GM18499 (cell line): ENCODE measurements at regions not wholly inside any gene's neighbourhood (a gene's known extent, or its start where the extent isn't known, plus 50 kb on each side); places are given as distances from the start of the nearest gene placed in this dataset.
"Not testable (repeated sequence)": the region's sequence is repeated elsewhere in the genome, so short reads cannot be mapped to it uniquely, and the experiment has no call there.

ENCODE experiments used
- ATAC-seq: cut with Tn5 transposase; IDR thresholded peaks from one replicate; pipeline ENCODE4 v1.9.1; 2021; ENCODE audit warnings: moderate number of reproducible peaks; ENCODE audit not compliant: insufficient read depth, unreplicated experiment

DNA sequence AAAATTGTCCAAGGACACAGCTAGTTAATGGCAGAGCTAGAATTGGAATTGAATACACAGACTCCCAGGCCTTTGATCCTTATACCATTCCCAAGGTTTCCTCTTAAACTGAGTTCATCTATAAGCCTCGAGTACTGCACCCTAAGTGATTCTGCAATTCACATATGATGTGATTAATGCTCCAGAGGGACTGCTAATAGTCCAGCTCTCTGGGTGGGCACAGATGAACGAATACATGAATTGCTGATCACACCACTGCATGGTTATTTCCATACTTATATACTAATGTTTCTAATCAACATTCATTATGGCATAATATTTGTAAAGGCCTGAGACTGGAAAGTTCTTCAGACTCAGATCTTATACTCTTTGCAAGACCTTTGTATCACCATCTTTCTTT is 101.8 kb downstream of the NUFIP1 start:
- ATAC-seq, result no peak

DNA sequence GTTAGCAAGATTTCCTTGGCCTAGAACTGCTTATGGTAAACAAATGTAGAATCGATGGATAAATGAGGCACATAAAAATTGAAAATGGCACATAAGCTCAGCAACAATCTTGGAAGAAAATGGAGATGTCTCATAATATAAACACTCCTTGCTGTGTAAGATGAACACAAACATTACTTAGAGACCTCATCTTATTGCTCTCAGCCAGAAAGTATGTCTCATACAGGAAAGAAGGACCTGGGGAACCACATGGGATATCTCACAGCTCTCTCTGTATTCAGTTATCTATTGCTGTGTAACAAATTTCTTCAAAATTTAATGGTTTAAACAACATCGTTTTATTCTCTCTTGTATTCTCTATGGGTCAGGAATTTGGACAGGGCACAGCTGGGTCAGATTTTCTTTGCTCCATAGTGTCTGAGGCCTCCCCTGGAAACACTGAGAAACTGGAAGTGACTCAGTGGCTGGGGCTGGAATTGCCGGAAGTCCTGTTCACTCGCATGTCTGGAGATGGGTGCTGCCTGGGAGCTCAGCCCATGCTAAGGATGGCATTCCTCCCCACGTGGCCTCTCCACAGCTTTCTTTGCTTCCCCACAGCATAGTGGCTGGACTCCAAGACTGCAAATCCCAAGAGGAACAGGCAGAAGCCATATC is 105.1 kb downstream of the NUFIP1 start:
- no peak for ATAC-seq

DNA sequence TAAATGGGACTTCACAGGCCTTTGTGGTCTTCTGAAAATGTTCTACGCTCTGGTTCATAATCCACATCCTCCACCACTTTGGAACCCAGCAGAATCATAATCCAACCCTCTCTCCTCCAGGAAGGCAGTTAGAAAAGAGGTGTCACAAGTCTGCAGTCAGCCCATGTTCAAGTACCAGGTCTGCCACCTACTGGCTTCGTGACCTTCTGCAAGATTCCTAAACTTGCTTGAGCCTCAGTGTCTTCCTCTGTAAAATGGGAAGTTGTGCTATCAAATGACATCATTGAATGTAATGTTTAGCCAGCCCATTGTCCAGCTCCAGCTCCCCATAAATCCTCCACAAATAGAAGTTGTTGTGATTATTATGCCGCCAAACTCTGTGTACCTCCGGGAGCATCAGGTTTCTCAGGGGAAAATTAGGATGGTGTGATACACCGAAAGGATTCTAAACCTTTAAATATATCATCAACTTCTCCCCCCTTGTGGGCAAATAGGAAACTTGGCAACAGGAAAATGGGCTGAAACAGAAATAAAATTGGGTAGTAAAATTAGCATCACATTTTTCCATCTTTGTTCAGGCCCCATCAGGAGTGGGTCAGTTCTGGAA is 109.7 kb downstream of the NUFIP1 start:
- ATAC-seq, result no peak

DNA sequence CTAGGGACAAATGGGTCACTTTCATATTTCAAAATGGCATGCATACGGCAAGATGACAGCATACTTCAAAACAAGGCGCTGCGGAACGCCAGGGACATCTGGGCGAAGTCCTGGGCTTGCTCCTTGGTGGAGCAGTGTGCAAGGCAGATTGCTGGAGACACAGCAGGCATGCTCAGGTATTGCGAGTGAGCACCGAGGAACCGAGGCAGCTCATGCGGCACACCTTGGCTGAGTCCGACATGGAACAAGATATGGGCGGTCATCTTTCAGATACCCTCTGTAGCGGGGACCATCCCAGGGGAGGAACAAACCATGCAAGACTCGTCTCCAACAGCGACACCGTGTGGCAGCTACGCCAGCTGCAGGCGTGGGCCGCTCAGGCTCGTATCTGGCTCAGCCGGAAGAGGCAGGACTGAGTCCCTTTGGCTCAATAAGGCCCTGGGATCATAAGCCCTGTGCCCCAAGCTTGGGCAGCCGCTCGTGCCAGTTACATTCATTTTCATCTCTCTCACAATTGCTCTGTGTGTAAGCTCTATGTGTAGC is 112.4 kb downstream of the NUFIP1 start:
- no peak for ATAC-seq

DNA sequence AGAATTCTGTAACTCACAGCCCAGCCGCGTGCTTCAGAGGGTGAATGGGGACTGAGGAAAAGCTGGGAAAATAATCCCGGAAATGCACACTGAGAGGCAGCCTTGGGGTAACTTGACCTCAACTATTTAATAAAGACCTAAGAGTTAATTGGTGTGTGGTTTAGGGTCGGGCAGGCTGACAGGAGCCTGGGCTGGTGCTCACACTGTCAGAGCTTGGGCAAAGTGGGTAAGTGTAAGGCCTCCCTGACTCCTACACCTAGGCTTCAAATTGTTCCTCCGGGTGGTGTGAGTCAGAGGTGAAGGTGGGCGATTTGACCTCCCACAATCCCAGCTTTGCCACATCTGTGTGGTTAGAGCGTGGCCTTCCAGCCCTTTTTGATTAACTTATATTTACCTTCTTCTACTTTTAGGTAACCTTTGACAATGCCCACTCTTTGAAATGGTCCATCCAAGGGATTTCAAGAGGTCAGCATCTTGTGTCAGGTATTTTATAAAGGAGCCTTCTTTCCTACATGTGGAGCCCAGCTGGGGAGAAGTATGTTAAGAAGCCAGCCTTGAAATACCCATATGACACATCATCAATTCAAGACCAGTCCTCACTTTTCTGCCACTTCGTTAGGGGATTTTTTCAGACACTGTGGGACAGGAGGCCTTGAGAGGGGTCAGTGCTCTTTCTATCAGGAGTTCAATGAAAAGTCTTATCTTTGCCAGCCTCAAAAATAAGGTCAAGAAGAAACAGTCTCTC is 114.2 kb downstream of the NUFIP1 start:
- ATAC-seq, result no peak

DNA sequence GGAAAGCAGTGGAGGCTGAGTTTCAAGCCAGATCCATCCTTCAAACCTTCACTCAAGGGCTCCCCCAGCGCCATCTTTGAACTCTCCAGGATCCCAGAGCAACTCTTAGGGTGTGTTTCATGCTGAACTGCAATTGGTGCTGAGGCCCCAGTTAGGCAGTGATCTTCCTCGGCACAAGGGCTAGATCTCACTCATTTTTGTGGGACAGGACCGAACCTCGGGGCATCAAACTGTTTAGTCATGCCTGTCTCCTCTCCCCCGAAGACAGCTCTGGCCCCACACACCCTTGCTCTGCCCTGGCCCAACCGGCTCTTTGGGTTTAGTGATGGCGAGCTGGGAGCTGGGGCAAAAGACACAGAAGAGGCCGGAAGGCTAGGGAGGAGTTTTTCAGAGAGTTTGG is 115.1 kb downstream of the NUFIP1 start:
- no peak for ATAC-seq

DNA sequence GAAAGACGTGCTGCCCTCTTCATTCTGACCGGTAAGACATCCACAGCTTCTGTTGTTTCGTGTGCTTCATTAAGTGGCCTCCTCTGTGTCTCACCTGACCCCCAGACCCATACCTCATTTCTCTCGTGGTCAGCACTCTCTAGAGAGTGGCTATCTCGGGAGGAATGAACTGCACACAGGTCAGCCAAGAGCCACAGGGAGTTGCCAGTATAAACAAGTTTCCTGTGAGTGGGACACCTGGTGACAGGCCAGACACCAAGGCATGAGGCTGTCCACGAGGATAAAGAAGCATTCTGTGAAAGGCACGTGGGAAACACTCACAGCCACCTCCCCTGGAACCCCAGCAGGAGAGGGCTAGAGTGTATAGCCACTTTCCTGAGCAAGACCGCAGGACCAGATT is 115.8 kb downstream of the NUFIP1 start:
- ATAC-seq, result no peak

DNA sequence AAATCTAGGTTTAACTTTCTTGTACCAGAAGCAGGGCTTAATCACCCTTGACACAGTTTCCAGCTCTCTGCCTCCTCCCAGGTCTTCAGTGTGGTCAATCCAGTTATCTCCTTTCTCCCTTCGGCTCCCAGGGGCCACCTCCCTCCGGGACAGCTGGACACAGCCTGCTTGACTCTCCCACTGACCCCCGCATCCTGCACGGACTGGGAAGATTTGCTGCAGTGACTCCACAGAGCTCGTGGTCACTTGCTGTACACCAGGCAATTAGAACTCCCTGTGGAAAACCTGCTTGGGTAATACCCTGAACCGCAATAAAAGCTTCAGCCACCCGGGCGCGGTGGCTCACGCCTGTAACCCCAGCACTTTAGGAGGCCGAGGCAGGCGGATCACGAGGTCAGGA is 116.5 kb downstream of the NUFIP1 start:
- ATAC-seq, result no peak

DNA sequence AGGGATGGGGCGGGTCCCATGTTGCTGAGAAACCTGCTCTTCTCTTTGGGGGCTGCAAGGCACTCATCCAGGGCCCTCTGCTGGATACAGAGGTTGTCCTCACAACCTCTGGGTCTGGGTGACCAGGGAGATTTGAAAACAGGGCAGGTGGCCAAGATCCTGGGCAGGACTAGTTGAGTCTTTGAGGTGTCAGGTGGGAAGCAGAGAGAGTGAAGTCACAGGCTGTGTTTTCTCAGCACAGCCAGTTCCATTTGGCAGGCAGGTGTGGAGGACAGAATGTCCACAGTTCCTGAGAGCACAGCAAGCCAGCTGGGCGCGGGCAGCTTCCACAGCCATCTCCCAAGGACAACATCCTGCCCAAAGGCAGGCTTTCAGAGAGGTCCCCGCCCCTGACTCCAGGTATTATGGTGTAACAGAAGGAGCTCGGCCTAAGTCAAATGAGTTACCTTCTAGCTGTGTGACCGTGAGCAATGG is 118.8 kb downstream of the NUFIP1 start:
- no peak for ATAC-seq

DNA sequence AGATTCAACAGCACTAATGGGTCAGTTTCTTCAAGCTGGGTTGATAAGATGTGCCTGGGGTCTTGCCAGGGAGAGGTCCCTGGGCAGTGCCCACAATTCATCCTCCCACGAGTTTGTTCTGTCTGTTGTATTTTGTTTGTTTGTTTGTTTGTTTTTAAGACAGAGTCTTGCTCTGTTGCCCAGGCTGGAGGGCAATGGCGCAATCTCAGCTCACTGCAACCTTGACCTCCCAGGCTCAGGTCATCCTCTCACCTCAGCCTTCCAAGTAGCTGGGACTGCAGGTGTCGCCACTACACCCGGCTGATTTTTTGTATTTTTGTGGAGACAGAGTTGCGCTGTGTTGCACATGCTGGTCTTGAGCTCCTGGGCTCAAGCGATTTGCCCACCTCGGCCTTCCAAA is 120.1 kb downstream of the NUFIP1 start:
- ATAC-seq, result no peak

DNA sequence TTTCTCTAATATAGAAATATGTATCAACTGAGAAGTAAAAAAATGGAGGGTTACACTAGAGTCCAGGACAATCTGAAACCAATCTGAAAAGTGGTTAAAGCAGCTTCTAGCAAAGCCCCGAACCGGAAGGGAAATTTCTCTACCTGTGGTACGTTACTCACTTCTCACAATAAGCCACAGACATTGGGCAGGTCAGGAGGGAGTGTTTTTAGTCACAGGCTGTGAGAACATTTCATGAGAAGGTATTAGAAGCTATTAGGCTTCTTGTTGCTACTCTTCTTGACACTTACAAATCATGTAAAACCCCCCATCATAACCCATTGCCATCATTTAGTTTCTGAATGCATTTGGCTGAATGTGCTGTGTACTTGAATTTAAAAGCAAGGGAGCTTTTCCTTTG is 120.9 kb downstream of the NUFIP1 start:
- peak; percentile 94 for ATAC-seq

DNA sequence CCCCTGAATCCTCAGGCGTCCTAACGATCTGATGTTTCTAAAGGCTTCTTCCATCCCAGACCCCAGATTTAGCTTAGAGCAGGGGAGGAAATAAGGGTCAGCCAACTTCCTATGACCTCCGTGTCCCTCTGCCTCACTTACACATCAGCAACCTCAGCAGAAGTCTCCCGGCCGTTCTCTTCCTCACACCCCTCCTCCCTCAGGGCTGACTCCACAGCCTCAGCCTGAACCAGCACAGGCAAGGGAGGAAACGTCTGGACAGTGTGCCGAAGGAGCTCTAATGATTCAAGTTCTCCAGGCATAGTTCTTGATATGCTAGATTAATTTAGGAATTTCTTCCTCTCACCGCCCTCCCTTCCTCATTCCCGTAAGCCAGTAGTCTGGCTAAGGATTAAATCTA is 121.4 kb downstream of the NUFIP1 start:
- ATAC-seq, result no peak

DNA sequence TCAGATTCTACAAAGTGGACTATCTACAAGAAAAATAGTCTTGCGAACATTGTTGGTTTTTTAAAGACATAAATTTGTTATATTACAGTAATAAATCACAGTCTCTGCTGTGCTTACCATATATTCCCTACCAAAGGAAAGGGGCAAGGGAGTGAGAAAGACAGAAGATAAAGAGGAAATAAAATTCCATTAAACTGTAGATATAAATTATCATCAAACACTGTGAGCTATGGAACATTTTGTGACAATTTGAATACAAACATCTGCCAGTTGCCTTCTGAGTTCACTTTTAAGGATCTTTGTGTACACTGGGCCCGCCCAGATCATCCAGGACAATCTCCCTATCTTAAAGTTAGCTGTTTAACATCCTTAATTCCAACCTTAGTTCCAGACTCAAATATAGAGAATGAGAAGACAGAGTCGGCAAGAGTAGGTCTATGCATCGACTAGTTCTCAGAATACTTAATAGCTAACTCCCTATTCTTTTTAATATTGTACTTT is 122.8 kb downstream of the NUFIP1 start:
- no peak for ATAC-seq

DNA sequence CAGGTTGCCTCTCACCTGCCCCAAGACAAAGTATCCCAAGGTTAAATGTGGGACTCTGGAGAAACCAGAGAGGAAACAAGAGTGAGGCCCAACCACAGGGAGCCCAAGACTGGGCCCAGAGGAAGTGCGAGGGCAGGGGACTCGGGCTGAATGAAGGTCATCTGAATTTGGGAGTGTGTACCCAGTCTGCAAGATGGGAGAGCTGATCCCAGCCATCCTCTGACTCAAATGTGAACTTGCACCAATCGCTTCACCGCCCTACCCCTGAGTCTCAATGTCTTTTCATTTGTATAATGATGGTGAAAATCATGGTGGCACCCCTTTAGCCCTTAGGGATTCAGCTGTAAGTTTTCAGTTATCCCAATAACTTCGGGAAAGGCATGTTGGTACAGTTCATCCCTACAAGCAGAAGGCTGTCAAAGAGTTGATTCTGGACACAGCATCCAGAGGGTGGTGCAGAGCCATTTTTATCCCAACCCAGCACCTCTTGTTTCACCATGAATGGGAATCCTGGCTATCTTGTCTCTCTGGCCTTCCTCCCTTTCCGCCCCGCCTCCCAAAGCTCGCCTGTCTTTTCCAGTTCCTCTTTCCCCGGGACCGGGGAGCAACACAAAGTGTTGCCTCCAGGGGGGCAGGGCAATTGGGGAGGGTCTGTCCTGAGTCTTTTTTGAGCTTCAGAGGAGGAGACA is 123.4 kb downstream of the NUFIP1 start:
- ATAC-seq, result no peak

DNA sequence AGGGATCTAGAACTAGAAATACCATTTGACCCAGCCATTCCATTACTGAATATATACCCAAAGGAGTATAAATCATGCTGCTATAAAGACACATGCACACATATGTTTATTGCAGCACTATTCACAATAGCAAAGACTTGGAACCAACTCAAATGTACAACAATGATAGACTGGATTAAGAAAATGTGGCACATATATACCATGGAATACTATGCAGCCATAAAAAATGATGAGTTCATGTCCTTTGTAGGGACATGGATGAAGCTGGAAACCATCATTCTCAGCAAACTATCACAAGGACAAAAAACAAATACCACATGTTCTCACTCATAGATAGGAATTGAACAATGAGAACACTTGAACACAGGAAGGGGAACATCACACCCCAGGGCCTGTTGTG is 125.6 kb downstream of the NUFIP1 start:
- ATAC-seq, result not testable (repeated sequence)

DNA sequence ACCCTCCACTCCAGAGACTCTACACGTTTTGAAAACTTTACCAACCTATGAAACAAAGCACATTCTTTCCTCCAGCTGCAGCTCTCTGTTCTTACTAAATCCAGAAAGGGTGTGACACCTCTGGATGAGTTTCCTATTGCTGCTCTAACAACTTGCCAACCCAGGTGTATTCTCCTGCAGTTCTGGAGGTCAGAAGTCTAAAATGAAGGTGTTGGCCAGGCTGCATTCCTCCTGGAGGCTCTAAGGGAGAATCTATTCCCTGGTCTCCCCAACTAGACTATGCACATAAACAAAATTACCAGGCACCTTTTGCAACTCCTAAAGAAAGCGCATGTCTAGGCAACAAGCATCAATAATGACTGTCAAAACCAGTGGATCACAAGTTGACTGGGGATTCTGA is 128.8 kb downstream of the NUFIP1 start:
- ATAC-seq, result no peak

DNA sequence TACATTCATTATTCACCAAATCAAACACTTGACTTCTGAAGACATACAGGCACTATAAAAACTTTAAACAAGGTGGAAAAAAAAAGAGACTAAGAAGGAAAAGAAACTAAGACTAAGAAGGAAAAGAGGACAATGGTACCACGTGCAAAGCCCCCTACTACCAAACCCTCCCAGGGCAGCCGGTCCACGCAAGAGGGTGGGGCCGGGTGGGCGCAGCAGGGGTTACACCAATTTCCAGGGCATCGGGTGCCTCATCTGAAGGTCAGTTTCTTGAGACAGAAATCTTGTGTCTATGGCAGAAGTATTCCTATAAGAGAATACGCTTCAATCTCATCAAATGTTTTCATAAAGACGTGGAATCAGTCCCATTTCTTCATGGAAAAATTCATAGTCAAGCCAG is 131.5 kb downstream of the NUFIP1 start:
- no peak for ATAC-seq

DNA sequence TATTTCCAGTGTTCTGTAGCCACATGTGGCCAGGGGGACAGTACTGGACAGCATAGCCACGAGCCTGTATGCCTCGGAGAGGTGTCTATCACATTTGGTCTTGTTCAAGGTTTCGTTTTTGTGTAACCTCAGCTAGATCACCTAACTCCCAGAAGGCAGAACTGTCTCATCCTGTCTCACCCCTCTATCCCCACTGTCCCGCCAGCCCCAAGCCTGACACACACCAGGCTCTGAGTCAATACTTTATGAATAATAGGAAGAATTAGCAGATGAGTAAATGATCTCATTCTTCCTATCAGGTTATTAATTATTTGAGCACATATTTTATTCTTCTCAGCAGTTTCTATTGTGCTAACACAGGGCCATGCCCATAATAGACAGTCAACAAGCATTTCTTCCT is 132.2 kb downstream of the NUFIP1 start:
- no peak for ATAC-seq

DNA sequence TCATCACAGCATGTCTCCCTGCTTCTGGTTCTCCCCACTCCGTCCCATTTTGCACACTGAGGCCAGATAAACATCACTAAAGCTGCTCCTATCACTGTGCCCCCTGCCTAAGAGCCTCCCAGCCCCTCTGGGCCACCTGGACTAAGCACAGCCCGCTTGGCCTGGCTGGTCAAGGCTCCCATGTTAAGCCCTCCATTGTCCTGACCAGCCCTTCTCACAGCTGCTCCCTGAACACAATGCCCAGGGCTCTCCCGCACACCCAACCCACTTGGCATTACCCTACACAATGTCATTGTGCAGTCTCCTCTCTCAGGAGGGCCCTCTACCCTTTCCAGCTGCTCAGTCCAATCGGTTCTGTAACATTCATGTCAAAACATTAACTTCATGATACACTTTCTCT is 133.4 kb downstream of the NUFIP1 start:
- no peak for ATAC-seq

DNA sequence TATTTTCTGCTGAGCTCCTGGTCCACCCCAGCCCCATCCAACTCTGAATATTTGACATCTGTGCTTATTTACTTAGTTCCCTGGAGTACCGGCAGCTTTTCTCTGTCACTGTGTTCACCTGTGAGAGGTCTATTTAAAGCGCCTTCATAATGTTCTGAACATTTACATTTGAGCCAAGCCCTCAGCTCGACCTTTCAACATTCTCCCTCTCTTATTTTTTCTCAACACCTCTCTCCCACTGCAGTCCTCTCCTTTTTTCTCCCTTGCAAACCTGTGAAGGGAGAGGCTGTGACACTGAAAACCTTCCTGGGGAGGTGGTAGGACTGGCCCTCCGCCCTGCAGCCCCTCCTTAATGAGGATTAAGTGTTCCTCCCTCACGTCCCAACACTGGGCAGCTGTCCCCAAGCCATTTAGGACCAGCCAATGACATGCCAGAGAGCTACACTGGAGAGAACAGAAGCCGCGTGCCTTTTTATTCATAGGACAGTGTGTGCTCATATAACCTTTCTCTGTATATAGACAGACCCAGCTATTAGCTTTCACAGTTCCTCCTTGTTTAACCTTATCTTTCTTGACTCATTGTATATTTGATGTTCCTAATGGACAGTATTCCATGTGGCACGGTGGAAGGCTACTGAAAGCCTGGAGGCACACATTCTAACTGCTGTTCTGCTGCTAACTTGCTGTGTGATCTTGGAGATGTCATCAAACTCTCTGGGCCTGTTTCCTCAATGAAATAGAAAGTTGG is 134.8 kb downstream of the NUFIP1 start:
- no peak for ATAC-seq
